Osteoblast (primary cell): ENCODE measurements at regions not wholly inside any gene's neighbourhood (a gene's known extent, or its start where the extent isn't known, plus 50 kb on each side); places are given as distances from the start of the nearest gene placed in this dataset.

Source experiments
- DNase-seq: peaks from one replicate; pipeline ENCODE4 v3.0.0; 2011; ENCODE audit warnings: low spot score, mixed read lengths; ENCODE audit not compliant: insufficient read length; ENCODE audit errors: missing footprints
- H2AFZ ChIP-seq: 2 replicates; pipeline ENCODE4 v1.6.0; 2011; ENCODE audit warnings: mild to moderate bottlenecking, low read length
- H3K27ac ChIP-seq: 2 replicates; pipeline ENCODE4 v1.5.1; 2011; ENCODE audit warnings: mild to moderate bottlenecking, low read depth, low read length, moderate library complexity
- H3K27me3 ChIP-seq: 2 replicates; pipeline ENCODE4 v1.6.0; 2012; ENCODE audit warnings: mild to moderate bottlenecking, control low read depth, inconsistent platforms, low read length, moderate library complexity; ENCODE audit not compliant: insufficient read depth
- H3K36me3 ChIP-seq: 2 replicates; pipeline ENCODE4 v1.5.1; 2011; ENCODE audit warnings: mild to moderate bottlenecking, low read length, control low read depth, moderate library complexity; ENCODE audit not compliant: insufficient read depth
- H3K4me1 ChIP-seq: 2 replicates; pipeline ENCODE4 v1.5.1; 2011; ENCODE audit warnings: mild to moderate bottlenecking, low read length, control low read depth, moderate library complexity; ENCODE audit not compliant: insufficient read depth
- H3K4me2 ChIP-seq: 2 replicates; pipeline ENCODE4 v1.6.0; 2011; ENCODE audit warnings: mild to moderate bottlenecking, low read length; ENCODE audit not compliant: insufficient read depth
- H3K4me3 ChIP-seq: fragments of 200-600 bp; sonication (generic); 3 replicates; pipeline ENCODE4 v1.5.1; 2012; ENCODE audit warnings: mild to moderate bottlenecking, low read length, inconsistent platforms; ENCODE audit not compliant: insufficient read depth
- H3K79me2 ChIP-seq: 2 replicates; pipeline ENCODE4 v1.6.0; 2012; ENCODE audit warnings: mild to moderate bottlenecking, low read length, control low read depth, inconsistent platforms; ENCODE audit not compliant: insufficient read depth
- H3K9me3 ChIP-seq: 2 replicates; pipeline ENCODE4 v1.5.1; 2011; ENCODE audit warnings: low read depth, low read length, control low read depth
- H4K20me1 ChIP-seq: 2 replicates; pipeline ENCODE4 v1.6.0; 2012; ENCODE audit warnings: mild to moderate bottlenecking, low read length, control low read depth; ENCODE audit not compliant: insufficient read depth
- CTCF ChIP-seq: IDR thresholded peaks from 2 replicates; pipeline ENCODE4 v1.5.1; 2011; ENCODE audit warnings: mild to moderate bottlenecking, low read depth, low read length, moderate library complexity; ENCODE audit errors: extremely low read depth

GRCh38 chr9:7659766-7660165 lies 139.8 kb downstream of the DMAC1 start:
- H3K27ac ChIP-seq, result no peak overlapping the region
- no peaks in the 10 kb centered on the region for H4K20me1 ChIP-seq
- H3K9me3 ChIP-seq, result no peaks in the 10 kb centered on the region
- no peaks in the 10 kb centered on the region for H3K4me1 ChIP-seq
- no peak overlapping the region for H2AFZ ChIP-seq
- H3K4me2 ChIP-seq, result no peak overlapping the region
- no peak overlapping the region for H3K4me3 ChIP-seq
- no peak for TF ChIP-seq CTCF
- no peaks in the 10 kb centered on the region for H3K36me3 ChIP-seq
- H3K79me2 ChIP-seq, result no peaks in the 10 kb centered on the region
- DNase-seq, result no peak
- H3K27me3 ChIP-seq, result no peaks in the 10 kb centered on the region

- H3K27me3 ChIP-seq, result no peaks in the 10 kb centered on the region
- no peaks in the 10 kb centered on the region for H3K36me3 ChIP-seq
- H3K27ac ChIP-seq, result no peak overlapping the region
- no peak for DNase-seq
- no peaks in the 10 kb centered on the region for H3K79me2 ChIP-seq
- no peak overlapping the region for H3K4me3 ChIP-seq
- no peak overlapping the region for H2AFZ ChIP-seq
- H3K4me2 ChIP-seq, result no peak overlapping the region
- TF ChIP-seq CTCF, result no peak
- no peaks in the 10 kb centered on the region for H4K20me1 ChIP-seq
- no peaks in the 10 kb centered on the region for H3K4me1 ChIP-seq
- H3K9me3 ChIP-seq, result no peaks in the 10 kb centered on the region
These were observed 142.9 kb downstream of the DMAC1 start for GRCh38 chr9:7656636-7657035.

GRCh38 chr9:7653262-7653661 lies 146.3 kb downstream of the DMAC1 start:
- no peak overlapping the region for H2AFZ ChIP-seq
- TF ChIP-seq CTCF, result no peak
- no peak for DNase-seq

GRCh38 chr9:7640231-7640630 lies 159.3 kb downstream of the DMAC1 start:
- TF ChIP-seq CTCF, result no peak
- no peaks in the 10 kb centered on the region for H4K20me1 ChIP-seq
- no peak for DNase-seq
- H3K4me3 ChIP-seq, result no peak overlapping the region
- H3K36me3 ChIP-seq, result no peaks in the 10 kb centered on the region
- no peak overlapping the region for H3K27ac ChIP-seq
- no peak overlapping the region for H3K4me2 ChIP-seq
- no peaks in the 10 kb centered on the region for H3K9me3 ChIP-seq
- H2AFZ ChIP-seq, result no peak overlapping the region
- H3K79me2 ChIP-seq, result no peaks in the 10 kb centered on the region
- H3K27me3 ChIP-seq, result no peaks in the 10 kb centered on the region
- no peaks in the 10 kb centered on the region for H3K4me1 ChIP-seq

More at GRCh38 chr9:7653262-7653661, 146.3 kb downstream of the DMAC1 start:
- Histone ChIP-seq H3K9me3 (no peaks in the 10 kb centered on the region), H3K4me2 (no peak overlapping the region), H3K27ac (no peak overlapping the region), H3K27me3 (no peaks in the 10 kb centered on the region), H3K4me1 (no peaks in the 10 kb centered on the region), H3K79me2 (no peaks in the 10 kb centered on the region), H3K36me3 (no peaks in the 10 kb centered on the region), H3K4me3 (no peak overlapping the region), H4K20me1 (no peaks in the 10 kb centered on the region)
